SK-N-SH (cell line): ENCODE measurements at regions not wholly inside any gene's neighbourhood (a gene's known extent, or its start where the extent isn't known, plus 50 kb on each side); places are given as distances from the start of the nearest gene placed in this dataset.

ENCODE experiments used
- CTCF ChIP-seq: fragments of 200-600 bp; sonication (generic); IDR thresholded peaks from 2 replicates; pipeline ENCODE4 v1.6.1; 2017; ENCODE audit warnings: antibody characterized with exemption, mild to moderate bottlenecking, moderate library complexity
- EP300 ChIP-seq, 2 experiments: IDR thresholded peaks; 2 replicates each; pipeline versions ENCODE4 v1.4.0 to v1.6.1; 2012; ENCODE audit warnings: borderline replicate concordance in 1 of 2, low read depth in 1 of 2, low read length in 1 of 2
- FOSL2 ChIP-seq: IDR thresholded peaks from 2 replicates; pipeline ENCODE4 v1.4.0; 2012; ENCODE audit warnings: low read depth, mild to moderate bottlenecking, moderate library complexity, borderline replicate concordance
- MEF2A ChIP-seq: IDR thresholded peaks from 2 replicates; pipeline ENCODE4 v1.4.0; 2012; ENCODE audit warnings: low read depth, borderline replicate concordance
- RAD21 ChIP-seq: IDR thresholded peaks from 2 replicates; pipeline ENCODE4 v1.6.1; 2012; ENCODE audit warnings: mild to moderate bottlenecking, low read length
- RCOR1 ChIP-seq: fragments of 150-350 bp; IDR thresholded peaks from 2 replicates; pipeline ENCODE4 v1.6.1; 2017; ENCODE audit warnings: antibody characterized with exemption, low read length
- RFX5 ChIP-seq: IDR thresholded peaks from 2 replicates; pipeline ENCODE4 v1.6.1; 2012; ENCODE audit warnings: mild to moderate bottlenecking, improper control_type of control experiment, low read length
- TAF1 ChIP-seq: IDR thresholded peaks from 2 replicates; pipeline ENCODE4 v1.6.1; 2012; ENCODE audit warnings: low read depth, mild to moderate bottlenecking, low read length, moderate library complexity, borderline replicate concordance

- TF ChIP-seq CTCF (no peak), RFX5 (no peak), TAF1 (no peak), RCOR1 (no peak), FOSL2 (no peak), MEF2A (no peak), EP300 (IDR thresholded peaks at IDR 0.05; ENCODE audit: borderline replicate concordance in 1 of 2, low read depth in 1 of 2, low read length in 1 of 2) (no peak), RAD21 (no peak)
Observed at GRCh38 chr20:52828199-52828598, 144.0 kb upstream of the TSHZ2 start.
